Stimulated activated CD4-positive, alpha-beta T cell treated with anti-CD3 and anti-CD28 coated beads, Interleukin-4, amount 100 ng/mL, for 24 hours (primary cell): ENCODE measurements at regions not wholly inside any gene's neighbourhood (a gene's known extent, or its start where the extent isn't known, plus 50 kb on each side); places are given as distances from the start of the nearest gene placed in this dataset.

Experiments
- DNase-seq: peaks from one replicate; pipeline ENCODE4 v3.0.0-alpha.2; 2020

DNA sequence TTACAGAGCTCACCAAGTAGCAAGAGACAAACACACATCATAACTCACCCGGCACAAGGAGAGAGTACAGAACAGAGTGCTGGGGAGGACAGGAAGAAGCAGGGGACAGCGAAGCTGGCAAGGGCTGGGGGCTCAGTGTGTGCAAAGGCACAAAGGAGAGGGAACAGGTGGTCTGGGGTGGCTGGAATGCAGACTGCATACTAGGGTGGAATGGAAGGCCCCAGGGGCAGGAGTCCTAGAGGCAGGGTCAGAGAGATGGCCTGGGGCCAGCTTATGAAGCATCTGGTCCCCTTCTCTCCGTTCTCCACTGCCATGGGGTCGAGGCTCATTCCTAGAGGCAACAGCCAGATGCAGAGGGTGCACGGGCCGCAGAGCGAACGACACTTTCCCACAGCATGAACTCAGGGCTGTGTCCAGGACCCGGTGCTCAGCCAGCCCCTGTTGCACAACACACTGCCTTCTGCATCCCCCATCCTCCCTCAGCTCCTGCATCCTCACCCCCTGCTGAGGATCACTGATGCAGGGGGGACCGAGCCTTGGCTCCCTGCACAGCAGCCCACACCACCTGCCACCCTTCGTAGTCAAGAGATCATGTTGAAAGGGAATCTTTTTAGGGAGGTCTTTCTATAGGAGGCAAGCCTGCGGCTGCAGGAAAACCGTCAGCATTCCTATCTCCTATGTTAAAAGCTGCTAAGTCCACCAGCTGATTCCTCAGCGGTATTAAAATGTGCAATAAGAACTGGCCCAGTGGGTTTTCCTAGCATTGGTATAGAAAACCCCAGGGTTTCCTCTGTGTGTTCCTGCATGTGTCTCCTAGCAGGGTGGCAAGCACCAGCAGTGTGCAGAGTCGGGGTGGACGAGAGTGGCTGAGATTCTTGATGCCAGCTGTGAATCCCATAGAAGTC, 293.5 kb downstream of the UACA start:
- no peak for DNase-seq

- no peak for DNase-seq
Measured at GRCh38 chr15:70469182-70469581, 294.2 kb downstream of the UACA start.

- peak; percentile 51 for DNase-seq
Measured at GRCh38 chr15:70466895-70467529, 296.3 kb downstream of the UACA start.

DNA sequence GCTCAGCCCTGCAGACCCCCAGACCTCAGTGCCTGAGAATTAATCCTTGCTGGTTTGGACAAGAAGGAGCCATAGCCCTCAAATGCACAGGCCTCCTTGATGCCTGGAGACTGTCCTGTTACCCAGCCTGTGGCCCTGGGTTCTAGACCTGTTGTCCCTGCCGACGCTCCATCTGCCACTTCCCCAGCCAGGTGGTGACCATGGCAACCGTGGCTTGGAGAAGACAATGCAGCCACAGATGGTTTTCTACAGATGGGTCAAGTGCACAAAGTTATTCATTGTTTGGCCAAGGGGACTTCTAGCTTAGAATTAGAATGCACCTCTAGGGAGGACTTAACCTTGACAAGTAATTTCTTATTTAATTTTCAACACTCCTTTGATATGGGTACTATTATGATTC, 297.1 kb downstream of the UACA start:
- no peak for DNase-seq

GRCh38 chr15:70465812-70466211, 297.5 kb downstream of the UACA start:
- no peak for DNase-seq

DNA sequence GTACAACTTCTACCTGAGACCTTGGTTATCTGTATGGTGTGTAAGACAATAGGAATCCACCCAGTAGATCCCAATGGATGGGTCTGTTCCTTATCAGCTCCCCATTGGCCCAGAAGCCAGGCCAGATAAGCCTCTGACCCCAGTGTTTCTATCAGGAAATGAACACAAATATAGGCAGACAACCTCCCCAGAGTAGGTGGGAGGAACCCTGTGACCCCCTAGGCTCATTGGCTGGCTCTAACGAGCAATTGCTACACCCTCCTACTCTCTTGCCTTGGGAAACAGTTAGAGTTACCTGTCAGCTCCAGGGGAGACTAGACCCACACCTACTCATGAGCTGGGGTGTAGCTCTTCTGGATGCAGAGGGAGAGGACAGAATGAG, 299.9 kb downstream of the UACA start:
- DNase-seq, result no peak

- DNase-seq, result no peak
Measured at GRCh38 chr15:70461992-70462391, 301.4 kb downstream of the UACA start.

DNA sequence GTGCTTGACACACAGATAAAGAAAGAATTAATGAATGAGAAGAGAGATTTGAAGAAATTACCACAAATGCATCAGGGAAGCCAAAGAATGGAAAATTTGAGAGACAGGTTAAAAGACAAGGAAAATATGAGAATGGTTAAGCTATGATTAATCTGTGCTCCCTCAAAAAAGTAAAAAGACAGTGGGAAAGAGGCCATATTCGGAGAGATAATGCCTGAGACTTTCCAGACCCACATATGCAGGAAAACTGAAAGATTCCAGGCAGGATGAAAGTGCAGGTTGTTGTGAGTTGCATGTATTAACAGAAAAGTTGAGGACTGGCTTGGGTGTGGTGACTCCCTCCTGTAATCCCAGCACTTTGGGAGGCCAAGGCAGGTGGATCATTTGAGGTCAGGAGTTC, 302.3 kb downstream of the UACA start:
- no peak for DNase-seq

- DNase-seq, result no peak
Measured at GRCh38 chr15:70459312-70459711, 304.0 kb downstream of the UACA start.

DNA sequence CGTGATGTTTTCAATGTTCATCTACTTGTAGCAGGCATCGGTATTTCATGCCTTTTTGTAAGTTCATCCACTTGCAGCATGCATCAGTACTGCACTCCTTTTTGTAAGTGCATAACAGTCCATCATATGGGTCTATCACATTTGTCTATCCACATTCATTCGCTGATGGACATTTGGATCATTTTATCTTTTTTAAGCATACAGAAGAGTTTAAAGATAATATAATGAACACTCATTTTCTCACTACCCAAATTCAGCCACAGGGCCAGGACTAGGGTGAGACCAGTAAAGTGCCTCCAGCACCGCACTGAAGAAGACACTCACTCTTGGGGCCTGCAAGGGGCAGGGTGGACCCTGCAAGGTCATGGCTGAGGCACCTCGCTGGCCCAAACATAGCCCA, 309.6 kb downstream of the UACA start:
- DNase-seq, result no peak

GRCh38 chr15:70453238-70453637, 310.1 kb downstream of the UACA start:
- DNase-seq, result no peak

GRCh38 chr15:70451821-70452653, 311.3 kb downstream of the UACA start:
- DNase-seq, result peak; percentile 15

DNA sequence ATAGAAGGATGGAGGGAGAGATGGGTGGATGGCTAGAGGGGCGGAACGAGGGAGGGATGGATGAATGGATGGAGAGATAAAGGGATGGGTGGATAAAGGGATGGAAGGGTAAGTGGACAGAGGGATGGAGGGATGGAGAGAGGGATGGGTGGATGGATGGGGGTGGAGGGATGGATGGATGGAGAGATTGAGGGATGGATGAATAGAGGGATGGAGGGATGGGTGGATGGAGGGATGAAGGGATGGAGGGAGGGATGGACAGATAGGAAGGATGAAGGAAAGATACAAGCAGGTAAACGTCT, 313.3 kb downstream of the UACA start:
- DNase-seq, result no peak

DNA sequence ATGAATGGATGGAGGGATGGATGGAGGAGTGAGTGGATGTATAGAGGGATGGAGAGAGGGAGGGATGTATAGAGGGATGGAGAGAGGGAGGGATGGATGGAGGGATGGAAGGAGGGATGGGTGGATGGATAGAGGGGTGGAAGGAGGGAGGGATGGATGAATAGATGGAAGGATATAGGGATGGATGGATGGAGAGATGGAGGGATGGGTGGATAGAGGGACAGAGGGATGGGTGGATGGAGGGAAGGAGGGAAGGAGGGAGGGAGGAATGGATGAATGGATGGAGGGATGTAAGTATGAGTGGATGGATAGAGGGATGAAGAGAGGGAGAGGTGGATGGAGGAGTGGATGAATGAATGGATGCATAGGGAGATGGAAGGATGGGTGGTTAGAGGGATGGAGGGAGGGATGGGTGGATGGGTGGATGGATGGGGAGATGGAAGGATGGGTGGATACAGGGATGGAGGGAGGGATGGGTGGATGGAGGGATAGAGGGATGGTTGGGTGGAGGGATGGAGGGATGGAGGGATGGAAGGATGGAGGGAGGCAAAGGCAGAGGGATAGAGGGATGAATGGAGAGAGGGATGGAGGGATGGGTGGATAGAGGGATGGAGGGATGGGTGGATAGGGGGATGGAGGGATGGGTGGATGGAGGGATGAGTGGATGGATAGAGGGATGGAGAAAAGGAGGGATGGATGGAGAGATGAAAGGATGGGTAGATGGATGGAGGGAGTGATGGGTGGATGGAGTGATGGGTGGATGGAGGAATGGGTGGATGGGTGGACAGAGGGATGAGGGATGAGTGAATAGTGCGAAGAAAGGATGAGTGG, 313.8 kb downstream of the UACA start:
- DNase-seq, result no peak

DNA sequence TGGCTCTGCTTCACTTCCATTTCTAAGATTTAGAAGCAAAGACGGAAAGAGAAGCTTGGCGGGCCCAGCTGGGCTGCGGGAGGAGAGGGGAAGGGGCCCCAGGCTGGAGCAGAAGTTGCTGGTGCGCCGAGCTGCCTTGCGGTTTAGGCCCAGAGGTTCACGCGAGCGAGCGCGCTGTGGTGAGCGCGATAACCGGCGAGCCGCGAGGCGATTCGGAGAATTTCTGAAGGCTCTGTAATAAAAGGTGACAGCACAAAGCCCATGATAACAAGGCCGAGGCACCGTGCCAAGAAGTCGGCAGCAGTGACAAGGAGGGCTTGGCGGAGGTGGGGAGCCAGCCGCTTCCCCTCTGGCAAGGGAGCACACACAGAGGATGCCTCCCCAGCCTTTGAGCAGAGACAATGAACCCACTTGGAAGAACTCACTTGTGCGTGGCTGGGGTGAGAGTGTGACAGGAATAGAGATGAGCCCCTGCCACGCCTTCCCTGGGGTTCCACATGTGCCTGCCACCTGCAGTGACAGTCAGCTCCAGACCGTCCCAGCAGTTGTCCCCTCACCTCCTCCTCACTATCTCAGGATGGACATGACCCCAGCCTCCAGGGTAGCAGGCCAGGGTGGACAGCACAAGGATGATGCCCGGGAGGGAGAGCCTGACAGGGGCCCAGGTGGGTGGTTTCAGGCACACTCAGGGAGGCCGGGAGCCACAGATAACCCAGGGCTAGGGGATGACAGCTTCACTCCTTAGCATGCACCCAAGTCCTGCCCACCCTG, 315.2 kb downstream of the UACA start:
- DNase-seq, result peak; percentile 20

DNA sequence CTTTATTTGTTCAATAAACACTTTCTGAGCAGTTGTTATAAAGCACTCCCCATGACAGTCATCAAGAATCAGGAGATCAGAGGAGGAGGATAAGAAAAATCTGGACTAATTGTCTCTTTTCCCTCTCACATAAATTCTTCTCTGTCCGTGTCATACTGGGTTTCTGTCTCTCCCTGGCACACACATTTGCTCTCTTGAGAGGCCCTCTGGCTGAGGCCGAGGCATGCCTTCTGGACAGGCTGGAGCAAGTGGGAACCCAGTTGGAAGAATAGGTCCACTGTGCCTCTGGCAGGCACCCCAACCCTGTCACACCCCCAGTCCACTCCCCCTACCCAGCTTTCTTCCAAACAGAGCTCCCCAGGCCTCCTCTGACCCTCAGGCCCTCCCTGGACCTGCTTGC, 315.8 kb downstream of the UACA start:
- no peak for DNase-seq

- DNase-seq, result no peak
Measured at GRCh38 chr15:70447081-70447480, 316.3 kb downstream of the UACA start.

DNA sequence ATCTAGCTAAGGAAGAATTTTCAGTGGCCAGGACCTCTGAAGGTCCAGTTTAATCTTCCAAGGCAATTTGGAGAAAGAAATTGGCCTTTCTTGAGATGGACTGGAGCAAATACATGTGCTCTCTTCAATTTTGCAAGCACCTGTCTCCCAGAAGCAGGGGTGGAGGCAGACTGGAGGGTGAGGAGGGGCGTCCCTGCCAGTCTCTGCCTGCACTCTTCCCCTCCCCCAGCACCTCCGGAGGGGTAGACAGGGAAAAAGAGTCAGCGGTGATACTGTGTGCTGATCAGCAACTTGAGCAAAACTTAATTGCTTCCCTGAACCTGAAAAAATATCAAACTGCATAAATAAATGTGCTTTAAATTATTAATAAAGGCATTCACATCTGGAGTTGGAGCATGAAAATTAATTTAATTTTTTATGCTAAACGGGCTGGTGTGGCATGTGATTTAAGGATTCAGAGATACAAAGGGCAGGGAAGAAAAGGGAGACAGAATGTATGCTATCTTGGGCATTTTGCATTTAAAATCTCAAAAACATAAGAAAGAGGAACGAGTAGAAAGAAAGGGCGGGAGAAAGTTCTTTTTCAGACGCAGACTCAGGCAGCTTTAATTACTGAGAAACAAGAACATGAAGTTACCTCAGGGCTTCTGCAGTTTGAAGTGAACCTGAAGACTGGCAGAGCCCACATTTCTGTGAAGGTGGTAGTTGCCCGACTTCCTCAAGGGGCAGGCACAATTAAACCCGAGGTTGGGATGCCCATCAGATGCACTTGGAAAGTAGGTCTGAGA, 319.7 kb downstream of the UACA start:
- no peak for DNase-seq

DNA sequence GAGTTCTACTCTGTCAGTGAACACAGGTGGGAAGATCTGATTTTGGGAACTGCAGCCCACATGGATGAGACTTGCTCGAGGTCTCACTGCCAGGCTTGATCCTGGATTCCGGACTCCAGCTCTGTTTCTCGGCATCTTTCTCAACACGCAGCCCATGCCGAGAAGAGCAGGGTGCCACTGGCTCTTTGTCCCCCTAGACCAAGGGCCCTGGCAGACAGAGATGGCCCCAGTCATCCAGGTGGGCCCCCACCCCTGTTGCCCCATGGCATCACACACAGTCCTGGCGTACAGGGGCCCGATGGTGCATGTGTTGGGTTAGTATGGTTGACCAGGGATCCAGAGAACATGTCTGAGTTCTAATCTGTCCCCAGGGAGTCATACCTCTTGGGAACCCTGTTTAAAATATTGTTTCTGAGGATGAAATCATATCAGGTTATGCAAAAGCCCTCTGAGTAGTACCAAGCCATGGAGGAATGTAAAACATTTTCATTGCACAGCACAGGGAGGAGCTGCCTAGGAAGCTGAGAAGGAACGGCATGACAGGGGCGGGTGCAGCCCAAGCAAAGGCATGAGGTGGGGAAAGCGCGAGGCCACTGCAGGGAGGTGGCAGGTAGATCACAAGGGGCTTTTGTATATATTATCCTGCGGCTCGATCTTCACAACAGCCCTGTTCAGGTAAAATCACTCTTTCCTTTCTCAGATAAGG, 320.6 kb downstream of the UACA start:
- DNase-seq, result no peak

DNA sequence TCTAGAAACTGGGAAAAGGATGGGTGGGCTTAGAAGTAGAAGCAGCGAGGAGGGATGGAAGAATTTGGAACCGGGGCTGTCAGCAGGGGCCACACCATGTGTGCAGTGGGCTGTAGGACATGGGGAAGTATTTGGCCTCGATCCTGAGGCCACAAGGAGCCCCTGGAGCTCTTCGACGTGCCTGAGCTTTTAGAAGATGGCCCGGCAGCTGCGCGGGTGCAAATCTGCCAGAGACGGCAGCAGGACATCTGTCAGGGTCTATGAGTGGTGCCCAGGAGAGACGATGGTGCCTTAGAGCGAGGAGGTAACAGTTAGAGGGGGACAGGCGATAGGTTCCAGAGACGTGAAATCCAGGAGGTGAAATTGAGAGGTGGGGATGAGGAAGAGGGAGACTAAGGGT, 321.1 kb downstream of the UACA start:
- no peak for DNase-seq
